ENCODE measurements at regions not wholly inside any gene's neighbourhood (a gene's known extent, or its start where the extent isn't known, plus 50 kb on each side); places are given as distances from the start of the nearest gene placed in this dataset.

DNA sequence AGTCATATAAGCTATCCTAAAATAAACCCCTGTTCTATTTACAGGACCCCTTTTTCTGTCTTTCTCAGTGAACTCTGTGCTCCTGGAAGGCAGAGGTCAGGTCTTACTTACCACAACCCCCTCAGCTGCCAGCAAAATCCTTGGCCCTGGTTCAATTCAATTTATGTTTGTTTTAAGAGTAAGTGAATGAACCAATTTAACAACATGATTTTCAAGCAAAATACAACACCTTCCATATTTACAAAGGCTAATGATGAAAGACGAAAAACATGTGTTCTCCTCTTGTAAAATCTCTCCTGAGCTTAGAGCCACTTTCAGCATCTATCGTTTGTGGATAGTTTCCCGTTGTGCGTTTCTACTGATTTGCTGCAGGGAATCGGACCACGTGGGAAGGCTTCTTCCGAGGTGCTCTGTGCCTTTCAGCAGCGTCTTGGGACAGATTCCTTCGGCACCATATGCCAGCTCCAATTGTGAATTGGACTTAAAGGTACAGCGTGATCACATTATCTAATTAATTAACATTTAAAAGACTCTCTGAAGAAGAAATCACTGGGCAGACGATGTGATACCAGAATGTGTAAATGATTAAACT, 411.7 kb downstream of the IRS2 start:
- no peak overlapping the region for H3K23ac ChIP-seq (ENCODE audit: low read depth, low read length)
- H3K36me3 ChIP-seq (ENCODE audit: control insufficient read depth, insufficient read depth, low read length), result no peaks in the 10 kb centered on the region
- TF ChIP-seq FOS (IDR thresholded peaks at IDR 0.05; ENCODE audit: low read depth, low read length) (no peak), NFE2L2 (IDR thresholded peaks at IDR 0.05; ENCODE audit: low read depth, low read length) (no peak), CEBPB (IDR thresholded peaks at IDR 0.05; ENCODE audit: low read depth, low read length) (no peak), MAFK (IDR thresholded peaks at IDR 0.05; ENCODE audit: low read depth, low read length) (no peak), CHD1 (IDR thresholded peaks at IDR 0.05; ENCODE audit: low read depth, low read length) (no peak), SMC3 (IDR thresholded peaks at IDR 0.05; ENCODE audit: low read depth, low read length) (no peak), RAD21 (IDR thresholded peaks at IDR 0.05; ENCODE audit: low read length) (no peak), MAZ (IDR thresholded peaks at IDR 0.05; ENCODE audit: borderline replicate concordance, low read depth, low read length) (no peak), MXI1 (IDR thresholded peaks at IDR 0.05; ENCODE audit: borderline replicate concordance, low read depth, low read length) (no peak), POLR2A (IDR thresholded peaks at IDR 0.05; ENCODE audit: low read depth, low read length) (no peak), BHLHE40 (IDR thresholded peaks at IDR 0.05; ENCODE audit: low read depth, low read length) (no peak), RCOR1 (IDR thresholded peaks at IDR 0.05; ENCODE audit: insufficient replicate concordance, low read length) (no peak), RFX5 (IDR thresholded peaks at IDR 0.05; ENCODE audit: low read depth, low read length) (no peak)
- TF ChIP-seq, protein P1, sequence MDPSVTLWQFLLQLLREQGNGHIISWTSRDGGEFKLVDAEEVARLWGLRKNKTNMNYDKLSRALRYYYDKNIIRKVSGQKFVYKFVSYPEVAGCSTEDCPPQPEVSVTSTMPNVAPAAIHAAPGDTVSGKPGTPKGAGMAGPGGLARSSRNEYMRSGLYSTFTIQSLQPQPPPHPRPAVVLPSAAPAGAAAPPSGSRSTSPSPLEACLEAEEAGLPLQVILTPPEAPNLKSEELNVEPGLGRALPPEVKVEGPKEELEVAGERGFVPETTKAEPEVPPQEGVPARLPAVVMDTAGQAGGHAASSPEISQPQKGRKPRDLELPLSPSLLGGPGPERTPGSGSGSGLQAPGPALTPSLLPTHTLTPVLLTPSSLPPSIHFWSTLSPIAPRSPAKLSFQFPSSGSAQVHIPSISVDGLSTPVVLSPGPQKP (IDR thresholded peaks at IDR 0.05; ENCODE audit: borderline replicate concordance, low read depth, low read length), result no peak
- TF ChIP-seq, protein P2, sequence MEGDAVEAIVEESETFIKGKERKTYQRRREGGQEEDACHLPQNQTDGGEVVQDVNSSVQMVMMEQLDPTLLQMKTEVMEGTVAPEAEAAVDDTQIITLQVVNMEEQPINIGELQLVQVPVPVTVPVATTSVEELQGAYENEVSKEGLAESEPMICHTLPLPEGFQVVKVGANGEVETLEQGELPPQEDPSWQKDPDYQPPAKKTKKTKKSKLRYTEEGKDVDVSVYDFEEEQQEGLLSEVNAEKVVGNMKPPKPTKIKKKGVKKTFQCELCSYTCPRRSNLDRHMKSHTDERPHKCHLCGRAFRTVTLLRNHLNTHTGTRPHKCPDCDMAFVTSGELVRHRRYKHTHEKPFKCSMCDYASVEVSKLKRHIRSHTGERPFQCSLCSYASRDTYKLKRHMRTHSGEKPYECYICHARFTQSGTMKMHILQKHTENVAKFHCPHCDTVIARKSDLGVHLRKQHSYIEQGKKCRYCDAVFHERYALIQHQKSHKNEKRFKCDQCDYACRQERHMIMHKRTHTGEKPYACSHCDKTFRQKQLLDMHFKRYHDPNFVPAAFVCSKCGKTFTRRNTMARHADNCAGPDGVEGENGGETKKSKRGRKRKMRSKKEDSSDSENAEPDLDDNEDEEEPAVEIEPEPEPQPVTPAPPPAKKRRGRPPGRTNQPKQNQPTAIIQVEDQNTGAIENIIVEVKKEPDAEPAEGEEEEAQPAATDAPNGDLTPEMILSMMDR (conservative IDR thresholded peaks at IDR 0.05; ENCODE audit: low read depth, low read length), result no peak
- TF ChIP-seq, protein P3, sequence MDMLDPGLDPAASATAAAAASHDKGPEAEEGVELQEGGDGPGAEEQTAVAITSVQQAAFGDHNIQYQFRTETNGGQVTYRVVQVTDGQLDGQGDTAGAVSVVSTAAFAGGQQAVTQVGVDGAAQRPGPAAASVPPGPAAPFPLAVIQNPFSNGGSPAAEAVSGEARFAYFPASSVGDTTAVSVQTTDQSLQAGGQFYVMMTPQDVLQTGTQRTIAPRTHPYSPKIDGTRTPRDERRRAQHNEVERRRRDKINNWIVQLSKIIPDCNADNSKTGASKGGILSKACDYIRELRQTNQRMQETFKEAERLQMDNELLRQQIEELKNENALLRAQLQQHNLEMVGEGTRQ (IDR thresholded peaks at IDR 0.05; ENCODE audit: low read depth, low read length), result no peak
- H4K91ac ChIP-seq (ENCODE audit: insufficient read depth, low read depth, low read length), result no peak overlapping the region
- POLR2A ChIA-PET (ENCODE audit: unreplicated experiment), result no interaction called here
- H2BK20ac ChIP-seq (ENCODE audit: low read depth, low read length), result no peak overlapping the region
- H3K27ac ChIP-seq (ENCODE audit: insufficient read depth, low read length), result no peak overlapping the region
- H3K56ac ChIP-seq (ENCODE audit: extremely low read depth, insufficient read depth, low read length), result no peak overlapping the region
- no peak overlapping the region for H4K8ac ChIP-seq (ENCODE audit: low read depth in 2 of 2, low read length in 2 of 2)
- H3K9me1 ChIP-seq (ENCODE audit: insufficient read depth, low read length), result no peaks in the 10 kb centered on the region
- dilution Hi-C loops (cut with HindIII; ENCODE audit: low sequenced_read_pairs, unreplicated experiment), result no loop called here
- H2BK120ac ChIP-seq (ENCODE audit: low read depth, low read length), result no peak overlapping the region
- no peaks in the 10 kb centered on the region for H3K79me1 ChIP-seq (ENCODE audit: low read depth in 1 of 2, low read length in 2 of 2)
- H3K4ac ChIP-seq (ENCODE audit: low read depth, low read length), result no peak overlapping the region
- H3K4me1 ChIP-seq (ENCODE audit: control insufficient read depth, insufficient read depth, low read length), result no peaks in the 10 kb centered on the region
- CTCF ChIA-PET, result no interaction called here
- intact Hi-C loops (cut with micrococcal nuclease), result no loop called here
- H3K18ac ChIP-seq (ENCODE audit: low read depth, low read length), result no peak overlapping the region
- H4K20me1 ChIP-seq (ENCODE audit: insufficient read depth, low read length), result no peaks in the 10 kb centered on the region
- no peak overlapping the region for H2BK5ac ChIP-seq (ENCODE audit: low read depth, low read length, poor library complexity, severe bottlenecking)
- H3K4me3 ChIP-seq (ENCODE audit: insufficient read depth, low read depth, low read length), result no peak overlapping the region
- no peak overlapping the region for H2AFZ ChIP-seq (replicated peaks; ENCODE audit: low read length, poor library complexity)
- no peak overlapping the region for H2AK9ac ChIP-seq (replicated peaks; ENCODE audit: low read depth, low read length, poor library complexity)
- no peak for ATAC-seq (ENCODE audit: low read depth)
- H3K9ac ChIP-seq (ENCODE audit: low read depth, low read length), result no peak overlapping the region
- no peak for DNase-seq
- in situ Hi-C loops (cut with MboI; ENCODE audit: low sequenced_read_pairs), result loop anchor here (25.0 kb wide), 1 partner anchor 738 kb away; no protein-coding TSS in a partner anchor
- no peak overlapping the region for H3K4me2 ChIP-seq (ENCODE audit: low read depth, low read length)
- 45% methylated on average over 7 of the region's 11 CpGs; no CpG with 5 or more reads in 1 of the 2 experiments for WGBS, 2 experiments (ENCODE audit: extremely low coverage in 2 of 2, insufficient read length in 1 of 2)
- H4K5ac ChIP-seq (ENCODE audit: low read depth, low read length), result no peak overlapping the region
- no peaks in the 10 kb centered on the region for H3K27me3 ChIP-seq (ENCODE audit: control insufficient read depth, insufficient read depth, low read length)
- H2BK15ac ChIP-seq (ENCODE audit: low read depth, low read length), result no peak overlapping the region
- no peak overlapping the region for H2AK5ac ChIP-seq (ENCODE audit: low read depth, low read length)
- no peak overlapping the region for H3K14ac ChIP-seq (replicated peaks; ENCODE audit: low read depth, low read length)
- H3K9me3 ChIP-seq (ENCODE audit: control insufficient read depth, insufficient read depth, low read length), result no peaks in the 10 kb centered on the region
- no TSS peak for BruUV-seq (replicated peaks)

Data from IMR-90 (cell line).